Heart left ventricle (tissue), 16 donors: ENCODE measurements at regions not wholly inside any gene's neighbourhood (a gene's known extent, or its start where the extent isn't known, plus 50 kb on each side); places are given as distances from the start of the nearest gene placed in this dataset.

Experiments
- ATAC-seq, 4 donors: fragments of 200-7000 bp; cut with Tn5 transposase; one replicate each; pipeline ENCODE4 v1.9.1; 2020 to 2022; ENCODE audit warnings: moderate library complexity in 4 of 4, mild to moderate bottlenecking in 3 of 4, moderate number of reproducible peaks in 1 of 4
- DNase-seq, 5 donors: peaks; one replicate each; pipeline ENCODE4 v3.0.0-alpha.2; 2020
- H3K27ac ChIP-seq, 12 donors: fragments of 200-600 bp; sonication (generic) in 4 of 12; one replicate each; pipeline versions ENCODE4 v1.5.0 to v1.8.0; 2016 to 2022; ENCODE audit warnings: mild to moderate bottlenecking in 2 of 12
- H3K27me3 ChIP-seq, 9 donors: fragments of 200-600 bp; sonication (generic) in 2 of 9; one replicate each; pipeline versions ENCODE4 v1.5.1 to v1.8.0; 2016 to 2022; ENCODE audit warnings: mild to moderate bottlenecking in 3 of 9
- H3K36me3 ChIP-seq, 9 donors: fragments of 200-600 bp; sonication (generic) in 2 of 9; one replicate each; pipeline versions ENCODE4 v1.5.0 to v1.8.0; 2018 to 2022; ENCODE audit warnings: mild to moderate bottlenecking in 2 of 9
- H3K4me1 ChIP-seq, 12 donors: fragments of 200-600 bp; sonication (generic) in 4 of 12; one replicate each; pipeline versions ENCODE4 v1.5.0 to v1.8.0; 2016 to 2022; ENCODE audit warnings: mild to moderate bottlenecking in 3 of 12
- H3K4me3 ChIP-seq, 12 donors: fragments of 200-600 bp; sonication (generic) in 4 of 12; one replicate each; pipeline versions ENCODE4 v1.5.0 to v1.8.0; 2017 to 2022; ENCODE audit warnings: mild to moderate bottlenecking in 9 of 12, moderate library complexity in 4 of 12
- H3K9me3 ChIP-seq, 12 donors: fragments of 200-600 bp; sonication (generic) in 4 of 12; one replicate each; pipeline versions ENCODE4 v1.5.0 to v1.8.0; 2016 to 2022; ENCODE audit warnings: mild to moderate bottlenecking in 1 of 12
- CTCF ChIP-seq, 12 donors: fragments of 200-600 bp; sonication (generic) in 4 of 12; IDR thresholded peaks; one replicate each; pipeline versions ENCODE4 v1.5.0 to v1.8.0; 2018 to 2022; ENCODE audit warnings: antibody characterized with exemption in 12 of 12, mild to moderate bottlenecking in 5 of 12
- POLR2A ChIP-seq, 2 donors: fragments of 450-650 bp; IDR thresholded peaks; one replicate each; pipeline ENCODE4 v1.6.1; 2017; ENCODE audit warnings: antibody characterized with exemption in 2 of 2, mild to moderate bottlenecking in 2 of 2, moderate library complexity in 2 of 2
- WGBS, 4 donors: extraction: QIAGEN DNeasy Blood & Tissue Kit in 2 of 4; methylation state at CpG; one replicate each; pipeline versions ENCODE4 v1.1.5 to v1.1.7; 2013 to 2018; 5-methylcytosine and 5-hydroxymethylcytosine counted together
- intact Hi-C, 10 donors: fragments of 100-400 bp; cut with DNase I; formaldehyde crosslinking; loops; one replicate each; pipeline versions ENCODE4 v1.11.1 to v1.14.2; 2022
- donor health status: ischemic (EF 13 %, LVEDD 7.1; RV severe dilation, severe dysfunction).
- donor health status: healthy with polysubstance abuse.
- donor health status: DM: no; HTN: yes; CAD: no.
- donor health status: DM: no; HTN: no; CAD: no.
- donor health status: ischemic (EF 25% LVEDD 6.9; RV normal size, moderate dysfunction).
- donor health status: ischemic (EF 25% LVEDD 5.7; RV mildly dilated, moderate dysfunction).
- donor health status: healthy.
- donor health status: DM: yes; HTN: yes; CAD: no.
- donor health status: ischemic (EF 35%, LVEDD 5.7; RV mildly dilated, moderate dysfunction).
- donor health status: nonischemic (EF 11% LVEDD 7.7; RV severe dilation, severe dysfunction).
- donor health status: DM: yes; HTN: yes; CAD: no.
- donor health status: PGD.
- donor health status: ischemic (EF 29% LVEDD 5.4; RV normal size, mild dysfunction).
- donor health status: nonischemic (EF 23%, LVEDD 6.1; RV moderate dilation, normal function).

- Histone ChIP-seq H3K36me3 (no peaks in the 10 kb centered on the region), H3K27ac (peak overlapping the region in 4 of 12 donors; percentile 52 to 77 (median 69)), H3K4me1 (peaks cover 5 to 47% (median 26%) of the 10 kb centered on the region in 12 donors), H3K9me3 (no peaks in the 10 kb centered on the region), H3K4me3 (no peak overlapping the region), H3K27me3 (no peaks in the 10 kb centered on the region)
- ATAC-seq (peak in 2 of 4 donors; percentile 35 to 51), DNase-seq (peak in 4 of 5 donors; percentile 34 to 54 (median 44))
- WGBS, 4 donors, result 66 to 82% (median 69%) methylated on average over 13 of the region's 13 CpGs
- TF ChIP-seq POLR2A (IDR thresholded peaks at IDR 0.05) (no peak), CTCF (IDR thresholded peaks at IDR 0.05) (no peak)
- intact Hi-C loops, result loop anchor here in 4 of 10 donors (5.0 to 10.0 kb wide), 4 partner anchors 86 to 914 kb away; partner anchors contain the start of gene XCL1 (in 1 of the 4)
Observed at GRCh38 chr1:168430321-168430720, 113.5 kb downstream of the XCL2 start.

DNA sequence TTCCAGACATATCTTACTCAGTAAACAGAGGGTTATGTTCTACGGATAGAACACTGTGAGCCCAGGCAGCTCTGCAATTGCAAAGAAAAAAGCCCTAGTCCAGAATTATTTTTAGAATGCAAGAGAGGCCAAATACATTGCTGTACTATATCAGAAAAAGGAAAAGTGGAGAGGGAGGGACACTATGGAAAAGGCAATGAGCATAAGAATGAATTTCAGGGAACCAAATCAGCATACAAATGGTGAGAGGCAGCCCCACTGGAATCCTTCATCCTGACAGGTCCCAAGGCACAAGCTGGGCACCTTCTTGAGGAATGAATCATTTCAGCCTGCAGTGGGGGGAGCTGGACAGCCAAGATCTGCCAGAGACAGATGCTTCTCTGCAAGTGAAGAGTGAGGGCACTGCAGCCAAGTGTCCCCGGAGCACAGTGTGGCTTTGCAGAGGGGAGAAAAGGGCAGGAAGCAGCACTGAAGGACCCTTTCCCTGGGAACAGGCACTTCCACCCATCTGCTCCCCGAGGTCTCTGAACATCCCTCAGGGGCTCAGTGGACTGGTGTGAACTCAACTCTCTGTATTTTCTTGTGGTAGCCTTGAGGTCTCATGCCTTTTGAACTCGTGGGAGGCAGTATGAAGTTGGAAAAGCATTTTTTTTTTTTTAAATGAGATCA lies 115.6 kb downstream of the XCL2 start:
- H3K4me3 ChIP-seq, result no peak overlapping the region
- no peaks in the 10 kb centered on the region for H3K27me3 ChIP-seq
- no peaks in the 10 kb centered on the region for H3K36me3 ChIP-seq
- H3K27ac ChIP-seq, result peak overlapping the region; percentile 26 to 77 (median 54)
- ATAC-seq (peak; percentile 67 to 81 (median 74)), DNase-seq (peak in 4 of 5 donors; percentile 28 to 66 (median 46))
- TF ChIP-seq POLR2A (IDR thresholded peaks at IDR 0.05) (no peak), CTCF (IDR thresholded peaks at IDR 0.05) (no peak)
- H3K9me3 ChIP-seq, result no peaks in the 10 kb centered on the region
- H3K4me1 ChIP-seq, result peaks cover 5 to 47% (median 26%) of the 10 kb centered on the region in 12 donors
- 22 to 39% (median 31%) methylated on average over 4 of the region's 4 CpGs for WGBS, 4 donors
- intact Hi-C loops, result loop anchor here in 3 of 10 donors (2.0 to 5.0 kb wide), 2 partner anchors 19 to 86 kb away; no protein-coding TSS in a partner anchor

GRCh38 chr1:168427051-168427450 lies 116.7 kb downstream of the XCL2 start:
- Histone ChIP-seq H3K9me3 (no peaks in the 10 kb centered on the region), H3K4me3 (no peak overlapping the region), H3K4me1 (peaks cover 5 to 48% (median 26%) of the 10 kb centered on the region in 12 donors), H3K27ac (peak overlapping the region in 3 of 12 donors; percentile 49 to 72 (median 66)), H3K36me3 (no peaks in the 10 kb centered on the region), H3K27me3 (no peaks in the 10 kb centered on the region)
- 27 to 39% (median 36%) methylated on average over 1 of the region's 1 CpG for WGBS, 4 donors
- intact Hi-C loops, result loop anchor here in 2 of 10 donors (5.0 kb wide), 1 partner anchor 85 kb away; no protein-coding TSS in a partner anchor
- TF ChIP-seq POLR2A (IDR thresholded peaks at IDR 0.05) (no peak), CTCF (IDR thresholded peaks at IDR 0.05) (no peak)
- ATAC-seq (no peak), DNase-seq (no peak)

- Histone ChIP-seq H3K27ac (no peak overlapping the region), H3K4me1 (peaks cover 5 to 34% (median 25%) of the 10 kb centered on the region in 12 donors), H3K27me3 (no peaks in the 10 kb centered on the region), H3K9me3 (no peaks in the 10 kb centered on the region), H3K4me3 (no peak overlapping the region), H3K36me3 (no peaks in the 10 kb centered on the region)
- intact Hi-C loops, result no loop called here
- ATAC-seq, result no peak
- no peak for TF ChIP-seq POLR2A (IDR thresholded peaks at IDR 0.05)
- no peak for TF ChIP-seq CTCF (IDR thresholded peaks at IDR 0.05)
- 80 to 90% (median 83%) methylated on average over 2 of the region's 2 CpGs for WGBS, 4 donors
- no peak for DNase-seq
Observed at GRCh38 chr1:168424281-168424680, 119.5 kb downstream of the XCL2 start.
